ENCODE measurements at regions not wholly inside any gene's neighbourhood (a gene's known extent, or its start where the extent isn't known, plus 50 kb on each side); places are given as distances from the start of the nearest gene placed in this dataset.

DNA sequence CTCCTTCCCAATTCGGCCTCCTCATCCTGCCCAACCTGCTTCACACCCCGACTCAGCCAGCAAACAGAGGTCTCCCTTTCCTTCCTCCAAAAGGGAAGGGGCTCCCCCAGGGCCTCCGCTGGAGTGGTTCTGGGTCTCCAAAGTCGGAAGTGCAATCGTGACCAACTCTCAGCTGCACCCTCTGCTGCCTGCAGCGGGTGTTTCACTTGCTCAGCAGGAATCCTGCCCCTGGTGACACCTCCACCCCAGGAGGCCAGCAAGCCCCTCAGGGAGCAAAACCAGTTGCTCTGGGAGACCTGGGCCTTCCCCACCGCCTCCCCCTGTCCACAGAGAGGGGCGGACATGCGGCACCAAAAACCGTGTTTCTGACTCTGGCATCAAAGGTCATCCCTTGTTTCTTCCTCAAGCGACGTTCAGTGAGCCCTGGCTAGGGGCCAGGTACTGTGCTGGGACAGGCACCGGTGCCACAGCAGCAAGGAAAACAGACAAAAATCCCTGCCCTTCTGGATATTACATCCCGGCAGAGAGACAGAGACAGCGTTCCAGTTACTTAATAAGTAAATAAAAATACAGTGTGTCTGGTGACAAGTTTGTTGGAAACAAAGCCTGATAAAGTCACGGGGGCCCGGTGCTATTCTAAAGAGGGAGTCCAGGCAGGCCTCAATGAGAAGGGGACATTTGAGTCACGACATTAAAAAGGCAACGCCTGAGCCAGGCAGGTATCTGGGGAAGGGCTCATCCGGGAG, 219.0 kb downstream of the BMP7 start:
- TF ChIP-seq CTCF (conservative IDR thresholded peaks at IDR 0.05; ENCODE audit: low read depth, low read length) (no peak), EZH2 (IDR thresholded peaks at IDR 0.05; ENCODE audit: borderline replicate concordance, low read depth, low read length, poor library complexity, severe bottlenecking) (no peak)
